ENCODE measurements at regions not wholly inside any gene's neighbourhood (a gene's known extent, or its start where the extent isn't known, plus 50 kb on each side); places are given as distances from the start of the nearest gene placed in this dataset.
"Not testable (repeated sequence)": the region's sequence is repeated elsewhere in the genome, so short reads cannot be mapped to it uniquely, and the experiment has no call there.

- no peak for DNase-seq
Measured at GRCh38 chr6:74050921-74051320, 354.9 kb downstream of the CD109 start.

- no peak for DNase-seq
Measured at GRCh38 chr6:74048387-74048786, 352.4 kb downstream of the CD109 start.

- DNase-seq, result peak in 1 of 3 donors; percentile 50
Measured at GRCh38 chr6:74044417-74045096, 348.6 kb downstream of the CD109 start.

- DNase-seq, result no peak
Measured at GRCh38 chr6:74041420-74041819, 345.4 kb downstream of the CD109 start.

- DNase-seq, result no peak
Measured at GRCh38 chr6:74018825-74019224, 322.8 kb downstream of the CD109 start.

- no peak for DNase-seq
Measured at GRCh38 chr6:74015427-74015826, 319.4 kb downstream of the CD109 start.

- DNase-seq, result peak; percentile 26 to 87 (median 71)
Measured at GRCh38 chr6:74000666-74001490, 304.9 kb downstream of the CD109 start.

- DNase-seq, result not testable (repeated sequence)
Measured at GRCh38 chr6:73990609-73991238, 294.7 kb downstream of the CD109 start.

- DNase-seq, result no peak
Measured at GRCh38 chr6:73989428-73989827, 293.4 kb downstream of the CD109 start.

GRCh38 chr6:73985891-73986290, 289.9 kb downstream of the CD109 start:
- peak in 1 of 3 donors; percentile 58 for DNase-seq

- no peak for DNase-seq
Measured at GRCh38 chr6:73984571-73985210, 288.7 kb downstream of the CD109 start.

- peak in 1 of 3 donors; percentile 69 for DNase-seq
Measured at GRCh38 chr6:73983367-73983766, 287.4 kb downstream of the CD109 start.

GRCh38 chr6:73980096-73980495, 284.1 kb downstream of the CD109 start:
- DNase-seq, result peak in 1 of 3 donors; percentile 61

- DNase-seq, result peak in 2 of 3 donors; percentile 65 to 86
Measured at GRCh38 chr6:73978330-73978729, 282.3 kb downstream of the CD109 start.

GRCh38 chr6:73972518-73972917, 276.5 kb downstream of the CD109 start:
- not testable (repeated sequence) for DNase-seq

- peak; percentile 74 to 87 (median 79) for DNase-seq
Measured at GRCh38 chr6:73969971-73970970, 274.3 kb downstream of the CD109 start.

GRCh38 chr6:73968221-73968757, 272.3 kb downstream of the CD109 start:
- DNase-seq, result peak in 1 of 3 donors; percentile 74

GRCh38 chr6:73965539-73966029, 269.6 kb downstream of the CD109 start:
- DNase-seq, result peak in 2 of 3 donors; percentile 75 to 89

- peak in 1 of 3 donors; percentile 71 for DNase-seq
Measured at GRCh38 chr6:73964241-73964854, 268.3 kb downstream of the CD109 start.

GRCh38 chr6:73962884-73963283, 266.9 kb downstream of the CD109 start:
- DNase-seq, result no peak
